H9 (cell line): ENCODE measurements at regions not wholly inside any gene's neighbourhood (a gene's known extent, or its start where the extent isn't known, plus 50 kb on each side); places are given as distances from the start of the nearest gene placed in this dataset.

Source experiments
- DNase-seq: peaks from one replicate; pipeline ENCODE4 v3.0.0-alpha.2; 2017
- H2AFZ ChIP-seq: one replicate; pipeline ENCODE4 v1.6.1; 2013; ENCODE audit warnings: mild to moderate bottlenecking, low read length, control low read depth, moderate library complexity
- H2AK5ac ChIP-seq: 2 replicates; pipeline ENCODE4 v1.6.1; 2013; ENCODE audit warnings: low read length, control low read depth, mixed read lengths; ENCODE audit not compliant: insufficient read length
- H2BK120ac ChIP-seq: one replicate; pipeline ENCODE4 v1.6.1; 2013; ENCODE audit warnings: low read depth, mild to moderate bottlenecking, low read length, control low read depth, inconsistent platforms; ENCODE audit not compliant: poor library complexity, severe bottlenecking
- H2BK12ac ChIP-seq: 2 replicates; pipeline ENCODE4 v1.6.1; 2013; ENCODE audit warnings: low read length, control low read depth, mixed read lengths, low read depth; ENCODE audit not compliant: insufficient read length
- H2BK15ac ChIP-seq: 2 replicates; pipeline ENCODE4 v1.6.1; 2013; ENCODE audit warnings: low read depth, low read length, control low read depth
- H2BK20ac ChIP-seq: one replicate; pipeline ENCODE4 v1.6.1; 2013; ENCODE audit warnings: low read depth, mild to moderate bottlenecking, low read length, control low read depth, inconsistent platforms; ENCODE audit not compliant: poor library complexity, severe bottlenecking
- H2BK5ac ChIP-seq: 2 replicates; pipeline ENCODE4 v1.6.1; 2013; ENCODE audit warnings: low read length, control low read depth, mixed read lengths; ENCODE audit not compliant: insufficient read length
- H3K14ac ChIP-seq: 2 replicates; pipeline ENCODE4 v1.6.1; 2013; ENCODE audit warnings: low read length, control low read depth; ENCODE audit not compliant: insufficient read depth
- H3K18ac ChIP-seq: 2 replicates; pipeline ENCODE4 v1.6.1; 2013; ENCODE audit warnings: low read depth, mild to moderate bottlenecking, mixed read lengths, low read length, control low read depth; ENCODE audit not compliant: insufficient read length
- H3K23ac ChIP-seq: 2 replicates; pipeline ENCODE4 v1.6.1; 2013; ENCODE audit warnings: low read length, control low read depth, mixed read lengths, low read depth; ENCODE audit not compliant: insufficient read length
- H3K23me2 ChIP-seq: 2 replicates; pipeline ENCODE4 v1.6.1; 2013; ENCODE audit warnings: low read depth, mild to moderate bottlenecking, mixed read lengths, low read length, control low read depth; ENCODE audit not compliant: insufficient read length, poor library complexity, severe bottlenecking
- H3K27ac ChIP-seq: 2 replicates; pipeline ENCODE4 v1.5.1; 2013; ENCODE audit warnings: low read length, control low read depth, mixed read lengths, low read depth; ENCODE audit not compliant: insufficient read length
- H3K27me3 ChIP-seq: 2 replicates; pipeline ENCODE4 v1.6.1; 2013; ENCODE audit warnings: low read length, control low read depth, inconsistent platforms; ENCODE audit not compliant: insufficient read depth
- H3K4ac ChIP-seq: 2 replicates; pipeline ENCODE4 v1.6.1; 2013; ENCODE audit warnings: low read depth, mild to moderate bottlenecking, control low read depth, inconsistent platforms, low read length, moderate library complexity
- H3K4me1 ChIP-seq: 2 replicates; pipeline ENCODE4 v1.6.1; 2013; ENCODE audit warnings: low read length, control low read depth, inconsistent platforms; ENCODE audit not compliant: insufficient read depth
- H3K4me2 ChIP-seq: 2 replicates; pipeline ENCODE4 v1.6.1; 2013; ENCODE audit warnings: low read length, control low read depth, mixed read lengths; ENCODE audit not compliant: insufficient read length, insufficient read depth
- H3K56ac ChIP-seq: 2 replicates; pipeline ENCODE4 v1.6.1; 2013; ENCODE audit warnings: low read depth, mild to moderate bottlenecking, mixed read lengths, low read length, control low read depth; ENCODE audit not compliant: insufficient read length
- H3K79me1 ChIP-seq: 2 replicates; pipeline ENCODE4 v1.6.1; 2013; ENCODE audit warnings: low read depth, mild to moderate bottlenecking, moderate library complexity, low read length, control low read depth, inconsistent platforms; ENCODE audit not compliant: insufficient read depth, poor library complexity, severe bottlenecking
- H3K79me2 ChIP-seq: 2 replicates; pipeline ENCODE4 v1.6.1; 2013; ENCODE audit warnings: low read length, control low read depth, inconsistent platforms; ENCODE audit not compliant: insufficient read depth
- H3K9ac ChIP-seq: 2 replicates; pipeline ENCODE4 v1.6.1; 2013; ENCODE audit warnings: low read length, control low read depth, mixed read lengths; ENCODE audit not compliant: insufficient read length; ENCODE audit errors: extremely low read depth
- H3K9me3 ChIP-seq: one replicate; pipeline ENCODE4 v1.6.1; 2013; ENCODE audit warnings: low read depth, low read length, inconsistent platforms; ENCODE audit not compliant: control insufficient read depth
- H3T11ph ChIP-seq: one replicate; pipeline ENCODE4 v1.6.1; 2013; ENCODE audit warnings: mild to moderate bottlenecking, low read length, control low read depth, inconsistent platforms
- H4K20me1 ChIP-seq: one replicate; pipeline ENCODE4 v1.6.1; 2013; ENCODE audit not compliant: control insufficient read depth, insufficient read length, insufficient read depth
- H4K5ac ChIP-seq: 2 replicates; pipeline ENCODE4 v1.6.1; 2013; ENCODE audit warnings: low read depth, mild to moderate bottlenecking, mixed read lengths, low read length, control low read depth; ENCODE audit not compliant: insufficient read length
- H4K8ac ChIP-seq: replicated peaks from 2 replicates; pipeline ENCODE4 v1.6.1; 2013; ENCODE audit warnings: low read length, control low read depth, mixed read lengths, low read depth; ENCODE audit not compliant: insufficient read length
- H4K91ac ChIP-seq: 2 replicates; pipeline ENCODE4 v1.6.1; 2013; ENCODE audit warnings: low read depth, mild to moderate bottlenecking, moderate library complexity, mixed read lengths, low read length, control low read depth; ENCODE audit not compliant: insufficient read length
- H3K27ac Mint-ChIP-seq, 3 experiments: 2 replicates in 2 of 3; 3 replicates in 1 of 3; pipeline ENCODE4 v1.8.0; 2020 to 2021; ENCODE audit warnings: mixed read lengths in 3 of 3, mild to moderate bottlenecking in 1 of 3, moderate library complexity in 1 of 3
- H3K27me3 Mint-ChIP-seq: 2 replicates; pipeline ENCODE4 v1.8.0; 2021; ENCODE audit warnings: low read depth, mild to moderate bottlenecking, moderate library complexity, mixed read lengths
- H3K36me3 Mint-ChIP-seq, 3 experiments: 2 replicates in 2 of 3; 3 replicates in 1 of 3; pipeline ENCODE4 v1.8.0; 2020 to 2021; ENCODE audit warnings: low read depth in 3 of 3, mixed read lengths in 3 of 3; ENCODE audit not compliant: insufficient read depth in 1 of 3
- H3K4me1 Mint-ChIP-seq, 2 experiments: 2 replicates each; pipeline ENCODE4 v1.8.0; 2020; ENCODE audit warnings: mixed read lengths in 2 of 2
- H3K4me3 Mint-ChIP-seq, 2 experiments: 2 replicates in 1 of 2; 3 replicates in 1 of 2; pipeline ENCODE4 v1.8.0; 2020 to 2021; ENCODE audit warnings: mild to moderate bottlenecking in 2 of 2, mixed read lengths in 2 of 2, moderate library complexity in 1 of 2
- H3K9me3 Mint-ChIP-seq, 2 experiments: 2 replicates in 1 of 2; 3 replicates in 1 of 2; pipeline ENCODE4 v1.8.0; 2020; ENCODE audit warnings: mild to moderate bottlenecking in 2 of 2, mixed read lengths in 2 of 2, moderate library complexity in 1 of 2
- CTCF ChIP-seq: fragments of 200-600 bp; sonication (generic); conservative IDR thresholded peaks from 3 replicates; pipeline ENCODE4 v1.8.0; 2021; ENCODE audit warnings: antibody characterized with exemption, mild to moderate bottlenecking
- WGBS: extraction: QIAGEN DNeasy Blood & Tissue Kit; methylation state at CpG from one replicate; pipeline ENCODE4 v1.1.7; 2013; ENCODE audit warnings: missing lambda C conversion rate, low lambda C conversion rate, mixed read lengths; ENCODE audit not compliant: insufficient read length; ENCODE audit errors: extremely low coverage; 5-methylcytosine and 5-hydroxymethylcytosine counted together

DNA sequence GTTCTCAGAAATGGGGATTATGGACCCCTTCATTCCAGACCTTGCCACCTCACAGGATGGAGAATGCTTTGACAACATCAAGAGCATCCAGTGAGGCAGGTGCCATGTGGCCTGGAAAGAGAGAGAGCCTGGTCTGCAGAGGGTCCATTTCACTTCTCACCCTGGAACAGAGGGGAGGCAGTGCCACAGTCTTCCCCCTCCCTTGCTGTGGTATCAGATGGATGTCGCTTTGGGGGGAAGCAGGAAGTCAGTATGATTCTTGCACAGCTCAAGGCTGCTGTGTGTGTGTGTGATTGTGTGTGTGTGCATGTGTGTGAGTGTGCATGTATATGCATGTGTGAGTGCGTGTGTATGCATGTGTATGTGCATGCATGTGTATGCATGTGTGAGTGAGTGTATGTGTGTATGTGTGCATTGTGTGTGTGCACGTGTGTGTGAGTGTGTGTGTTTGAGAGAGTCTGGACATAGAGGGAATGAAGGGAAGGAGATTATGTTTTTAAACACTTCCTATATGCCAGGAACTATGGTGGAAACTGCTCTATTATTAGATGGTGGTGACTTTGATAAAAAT is 328.6 kb upstream of the CLNK start:
- H3K23ac ChIP-seq = no peak overlapping the region
- H3K27ac ChIP-seq = no peak overlapping the region
- no peaks in the 10 kb centered on the region for H4K20me1 ChIP-seq
- H4K5ac ChIP-seq = no peak overlapping the region
- Mint-ChIP-seq H3K4me1 (no peaks in the 10 kb centered on the region), H3K27ac (no peak overlapping the region), H3K9me3 (peaks cover 0 to 2% of the 10 kb centered on the region in 2 experiments; a peak in 2 of 5 replicates), H3K27me3 (no peaks in the 10 kb centered on the region), H3K36me3 (no peaks in the 10 kb centered on the region), H3K4me3 (no peak overlapping the region)
- H3K18ac ChIP-seq = no peak overlapping the region
- H2BK15ac ChIP-seq = no peak overlapping the region
- H3K14ac ChIP-seq = no peak overlapping the region
- no peak overlapping the region for H3K9ac ChIP-seq
- H2AFZ ChIP-seq = no peak overlapping the region
- H2BK12ac ChIP-seq = no peak overlapping the region
- no peak overlapping the region for H3T11ph ChIP-seq
- H3K4me1 ChIP-seq = no peaks in the 10 kb centered on the region
- H3K9me3 ChIP-seq = no peaks in the 10 kb centered on the region
- H3K4ac ChIP-seq = no peak overlapping the region
- H2AK5ac ChIP-seq = no peak overlapping the region
- no peaks in the 10 kb centered on the region for H3K23me2 ChIP-seq
- H4K91ac ChIP-seq = no peak overlapping the region
- H3K79me2 ChIP-seq = no peaks in the 10 kb centered on the region
- no peaks in the 10 kb centered on the region for H3K27me3 ChIP-seq
- no peaks in the 10 kb centered on the region for H3K79me1 ChIP-seq
- no peak overlapping the region for H3K4me2 ChIP-seq
- H2BK5ac ChIP-seq = no peak overlapping the region
- H2BK120ac ChIP-seq = no peak overlapping the region
- DNase-seq = no peak
- H4K8ac ChIP-seq = no peak overlapping the region
- no peak overlapping the region for H2BK20ac ChIP-seq
- H3K56ac ChIP-seq = no peak overlapping the region
- whole genome bisulfite sequencing = no CpG with 5 or more reads among the region's 3 CpGs
- TF ChIP-seq CTCF = no peak
